K562 (cell line): ENCODE measurements at regions not wholly inside any gene's neighbourhood (a gene's known extent, or its start where the extent isn't known, plus 50 kb on each side); places are given as distances from the start of the nearest gene placed in this dataset.

Source experiments
- ATF7 ChIP-seq: fragments of 450-650 bp; IDR thresholded peaks from 2 replicates; pipeline ENCODE4 v1.7.1; 2014; ENCODE audit warnings: mild to moderate bottlenecking, moderate library complexity
- CBFA2T3 ChIP-seq: fragments of 450-650 bp; IDR thresholded peaks from 2 replicates; pipeline ENCODE4 v1.6.1; 2017
- CREB1 ChIP-seq, 2 experiments: sonication (generic) in 1 of 2; formaldehyde crosslinking in 1 of 2; IDR thresholded peaks; 2 replicates each; pipeline versions ENCODE4 v1.6.1 to v1.8.0; 2012 to 2022; ENCODE audit warnings: inconsistent platforms in 1 of 2, mild to moderate bottlenecking in 1 of 2, missing genetic modification reagents in 1 of 2, moderate library complexity in 1 of 2
- CSDE1 ChIP-seq, 2 experiments: fragments of 450-650 bp; IDR thresholded peaks; 2 replicates each; pipeline ENCODE4 v1.6.1; 2016; ENCODE audit warnings: mild to moderate bottlenecking in 1 of 2
- GATA2 ChIP-seq: sonication (generic); formaldehyde crosslinking; IDR thresholded peaks from 2 replicates; pipeline ENCODE4 v1.4.0; 2020; ENCODE audit warnings: mild to moderate bottlenecking, missing genetic modification reagents
- HCFC1 ChIP-seq: IDR thresholded peaks from 2 replicates; pipeline ENCODE4 v1.6.1; 2012; ENCODE audit warnings: low read depth, low read length, improper control_type of control experiment
- HDAC3 ChIP-seq: fragments of 450-650 bp; IDR thresholded peaks from 2 replicates; pipeline ENCODE4 v1.6.1; 2018; ENCODE audit warnings: borderline replicate concordance, mild to moderate bottlenecking, moderate library complexity; ENCODE audit not compliant: partially characterized antibody
- MEIS2 ChIP-seq: fragments of 450-650 bp; IDR thresholded peaks from 2 replicates; pipeline ENCODE4 v1.6.1; 2014; ENCODE audit warnings: mild to moderate bottlenecking; ENCODE audit not compliant: partially characterized antibody
- SNRNP70 ChIP-seq: fragments of 200-400 bp; formaldehyde crosslinking; optimal IDR thresholded peaks from 2 replicates; pipeline ENCODE3; 2017; ENCODE audit warnings: low read depth, low read length
- STAG1 ChIP-seq: sonication (generic); formaldehyde crosslinking; IDR thresholded peaks from 2 replicates; pipeline ENCODE4 v1.5.0; 2020; ENCODE audit warnings: missing genetic modification reagents, borderline replicate concordance
- SUPT5H ChIP-seq: fragments of 450-650 bp; IDR thresholded peaks from 2 replicates; pipeline ENCODE4 v1.6.1; 2016
- TCF3 ChIP-seq: sonication (generic); formaldehyde crosslinking; IDR thresholded peaks from 2 replicates; pipeline ENCODE4 v1.4.0; 2020; ENCODE audit warnings: mild to moderate bottlenecking, missing genetic modification reagents
- TOE1 ChIP-seq, 2 experiments: fragments of 450-650 bp in 1 of 2; sonication (generic) in 1 of 2; formaldehyde crosslinking in 1 of 2; IDR thresholded peaks; 2 replicates each; pipeline versions ENCODE4 v1.7.1 to v1.8.0; 2016 to 2022; ENCODE audit warnings: borderline replicate concordance in 2 of 2, mild to moderate bottlenecking in 2 of 2, antibody characterized with exemption in 1 of 2, inconsistent platforms in 1 of 2, low read depth in 1 of 2, missing genetic modification reagents in 1 of 2, moderate library complexity in 1 of 2
- ZC3H8 ChIP-seq: fragments of 450-650 bp; IDR thresholded peaks from 2 replicates; pipeline ENCODE4 v1.6.1; 2017
- ZFP30 ChIP-seq: fragments of 250-450 bp; sonication (Bioruptor Pico); IDR thresholded peaks from 2 replicates; pipeline ENCODE4 v1.8.0; 2022; ENCODE audit warnings: moderate library complexity, mild to moderate bottlenecking, inconsistent platforms, borderline replicate concordance
- ZFPM2 ChIP-seq: fragments of 250-450 bp; sonication (Bioruptor Pico); IDR thresholded peaks from 2 replicates; pipeline ENCODE4 v1.5.1; 2022; ENCODE audit warnings: mild to moderate bottlenecking
- ZNF23 ChIP-seq: fragments of 250-450 bp; sonication (Bioruptor Pico); IDR thresholded peaks from 2 replicates; pipeline ENCODE4 v1.4.0; 2020; ENCODE audit warnings: mild to moderate bottlenecking
- ZNF263 ChIP-seq: sonication (generic); formaldehyde crosslinking; IDR thresholded peaks from 2 replicates; pipeline ENCODE4 v1.8.0; 2022; ENCODE audit warnings: mild to moderate bottlenecking, missing genetic modification reagents, borderline replicate concordance
- ZNF431 ChIP-seq: sonication (generic); formaldehyde crosslinking; IDR thresholded peaks from 2 replicates; pipeline ENCODE4 v1.8.0; 2022; ENCODE audit warnings: mild to moderate bottlenecking, missing genetic modification reagents
- ZNF668 ChIP-seq: fragments of 250-450 bp; sonication (Bioruptor Pico); IDR thresholded peaks from 2 replicates; pipeline ENCODE4 v1.8.0; 2022; ENCODE audit warnings: mild to moderate bottlenecking, inconsistent platforms
- TF ChIP-seq, protein P1 (sequence below): fragments of 250-450 bp; sonication (Bioruptor Pico); IDR thresholded peaks from 2 replicates; pipeline ENCODE4 v1.9.0; 2021; ENCODE audit warnings: mild to moderate bottlenecking, inconsistent platforms
- TF ChIP-seq, protein P2 (sequence below): IDR thresholded peaks from 2 replicates; pipeline ENCODE4 v1.6.1; 2012; ENCODE audit warnings: low read depth, low read length, improper control_type of control experiment, borderline replicate concordance
- TF ChIP-seq, protein P3 (sequence below), 2 experiments: IDR thresholded peaks; 2 replicates each; pipeline ENCODE4 v1.6.1; 2011; ENCODE audit warnings: borderline replicate concordance in 1 of 2, control low read depth in 1 of 2, low read depth in 1 of 2, low read length in 1 of 2, mild to moderate bottlenecking in 1 of 2, mixed read lengths in 1 of 2, moderate library complexity in 1 of 2; ENCODE audit not compliant: insufficient read depth in 1 of 2, insufficient read length in 1 of 2, poor library complexity in 1 of 2, severe bottlenecking in 1 of 2; ENCODE audit errors: extremely low read depth in 1 of 2

DNA sequence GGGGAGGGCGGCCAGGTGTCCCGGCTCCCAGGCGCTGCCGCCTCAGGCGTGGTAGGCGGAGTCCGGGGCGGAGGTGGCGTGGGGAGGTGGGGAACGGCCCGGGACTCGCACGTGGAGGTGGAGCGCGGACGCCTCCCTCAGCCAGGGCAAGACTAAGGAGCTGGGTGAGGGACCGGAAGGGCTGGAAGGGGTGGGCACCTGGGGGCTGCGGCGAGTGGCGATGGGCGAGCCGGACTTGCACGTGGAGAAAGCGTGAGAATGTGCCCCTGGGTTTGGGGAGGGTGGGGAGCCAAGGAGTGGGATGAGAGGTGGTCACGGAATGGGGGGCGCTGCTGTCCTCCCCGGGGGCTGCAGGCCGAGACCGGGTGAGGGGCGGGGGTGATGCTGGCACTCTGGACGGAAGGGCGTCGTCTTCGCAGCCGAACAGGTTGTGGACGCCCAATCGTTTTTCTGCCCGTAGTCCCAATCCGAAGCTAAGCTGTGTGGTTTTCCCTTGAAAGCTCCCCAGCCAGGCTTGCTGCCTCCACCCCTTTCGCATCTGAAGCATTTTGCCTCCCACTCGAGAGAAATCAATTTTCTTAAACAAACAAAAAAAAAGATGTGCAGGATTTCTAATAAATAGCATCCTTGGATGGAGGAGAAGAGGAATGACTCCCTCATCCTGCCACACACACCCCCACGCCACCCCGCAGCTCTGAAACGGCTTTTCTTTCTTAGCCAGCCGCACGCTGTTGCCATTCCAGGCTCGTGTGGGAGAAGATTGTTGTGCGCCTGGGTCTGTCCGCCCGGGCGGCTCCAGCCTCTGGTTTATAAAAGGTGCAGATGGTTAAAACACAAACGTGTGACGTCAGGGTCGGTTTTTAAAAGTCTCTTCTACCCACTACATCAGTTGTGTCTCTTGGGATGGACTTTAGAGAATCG, 62.5 kb upstream of the ANKRD28 start (continued):
- TF ChIP-seq, protein P1, sequence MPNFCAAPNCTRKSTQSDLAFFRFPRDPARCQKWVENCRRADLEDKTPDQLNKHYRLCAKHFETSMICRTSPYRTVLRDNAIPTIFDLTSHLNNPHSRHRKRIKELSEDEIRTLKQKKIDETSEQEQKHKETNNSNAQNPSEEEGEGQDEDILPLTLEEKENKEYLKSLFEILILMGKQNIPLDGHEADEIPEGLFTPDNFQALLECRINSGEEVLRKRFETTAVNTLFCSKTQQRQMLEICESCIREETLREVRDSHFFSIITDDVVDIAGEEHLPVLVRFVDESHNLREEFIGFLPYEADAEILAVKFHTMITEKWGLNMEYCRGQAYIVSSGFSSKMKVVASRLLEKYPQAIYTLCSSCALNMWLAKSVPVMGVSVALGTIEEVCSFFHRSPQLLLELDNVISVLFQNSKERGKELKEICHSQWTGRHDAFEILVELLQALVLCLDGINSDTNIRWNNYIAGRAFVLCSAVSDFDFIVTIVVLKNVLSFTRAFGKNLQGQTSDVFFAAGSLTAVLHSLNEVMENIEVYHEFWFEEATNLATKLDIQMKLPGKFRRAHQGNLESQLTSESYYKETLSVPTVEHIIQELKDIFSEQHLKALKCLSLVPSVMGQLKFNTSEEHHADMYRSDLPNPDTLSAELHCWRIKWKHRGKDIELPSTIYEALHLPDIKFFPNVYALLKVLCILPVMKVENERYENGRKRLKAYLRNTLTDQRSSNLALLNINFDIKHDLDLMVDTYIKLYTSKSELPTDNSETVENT (CRISPR knock-in tag): 0 out of 2 replicates have a peak, but pooled peaks have one; percentile 10
- TF ChIP-seq CSDE1 (IDR thresholded peaks at IDR 0.05) (no peak), HCFC1 (peak; percentile 6; the same call in 1 of the 2 replicates), ZNF263 (CRISPR knock-in tag) (no peak), HDAC3 (no peak), CBFA2T3 (no peak), ZNF668 (CRISPR knock-in tag) (no peak), STAG1 (CRISPR knock-in tag) (no peak), ZNF431 (no peak), ZFPM2 (CRISPR knock-in tag) (no peak), ATF7 (peak; percentile 46), TCF3 (CRISPR knock-in tag) (no peak), CREB1 (IDR thresholded peaks at IDR 0.05) (peak; percentile 7; the same call in 1 of the 2 replicates), CREB1 (CRISPR knock-in tag; IDR thresholded peaks at IDR 0.05) (no peak), SNRNP70 (no peak), ZFP30 (CRISPR knock-in tag) (no peak), ZNF23 (CRISPR knock-in tag) (no peak), MEIS2 (no peak), GATA2 (no peak), TOE1 (IDR thresholded peaks at IDR 0.05; ENCODE audit: borderline replicate concordance) (0 out of 2 replicates have a peak, but pooled peaks have one; percentile 27), TOE1 (CRISPR knock-in tag; IDR thresholded peaks at IDR 0.05; ENCODE audit: borderline replicate concordance, low read depth) (no peak), ZC3H8 (no peak), SUPT5H (peak; percentile 58; the same call in 1 of the 2 replicates)
- TF ChIP-seq, protein P2, sequence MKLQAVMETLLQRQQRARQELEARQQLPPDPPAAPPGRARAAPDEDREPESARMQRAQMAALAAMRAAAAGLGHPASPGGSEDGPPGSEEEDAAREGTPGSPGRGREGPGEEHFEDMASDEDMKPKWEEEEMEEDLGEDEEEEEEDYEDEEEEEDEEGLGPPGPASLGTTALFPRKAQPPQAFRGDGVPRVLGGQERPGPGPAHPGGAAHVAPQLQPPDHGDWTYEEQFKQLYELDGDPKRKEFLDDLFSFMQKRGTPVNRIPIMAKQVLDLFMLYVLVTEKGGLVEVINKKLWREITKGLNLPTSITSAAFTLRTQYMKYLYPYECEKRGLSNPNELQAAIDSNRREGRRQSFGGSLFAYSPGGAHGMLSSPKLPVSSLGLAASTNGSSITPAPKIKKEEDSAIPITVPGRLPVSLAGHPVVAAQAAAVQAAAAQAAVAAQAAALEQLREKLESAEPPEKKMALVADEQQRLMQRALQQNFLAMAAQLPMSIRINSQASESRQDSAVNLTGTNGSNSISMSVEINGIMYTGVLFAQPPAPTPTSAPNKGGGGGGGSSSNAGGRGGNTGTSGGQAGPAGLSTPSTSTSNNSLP: no peak; the same call in 1 of the 2 replicates
- TF ChIP-seq, protein P3, sequence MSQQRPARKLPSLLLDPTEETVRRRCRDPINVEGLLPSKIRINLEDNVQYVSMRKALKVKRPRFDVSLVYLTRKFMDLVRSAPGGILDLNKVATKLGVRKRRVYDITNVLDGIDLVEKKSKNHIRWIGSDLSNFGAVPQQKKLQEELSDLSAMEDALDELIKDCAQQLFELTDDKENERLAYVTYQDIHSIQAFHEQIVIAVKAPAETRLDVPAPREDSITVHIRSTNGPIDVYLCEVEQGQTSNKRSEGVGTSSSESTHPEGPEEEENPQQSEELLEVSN (IDR thresholded peaks at IDR 0.05; ENCODE audit: borderline replicate concordance in 1 of 2, extremely low read depth in 1 of 2, insufficient read depth in 1 of 2, insufficient read length in 1 of 2, low read depth in 1 of 2, low read length in 1 of 2, poor library complexity in 1 of 2, severe bottlenecking in 1 of 2): peak; percentile 48 to 85
